GM13977 (cell line): ENCODE measurements at regions not wholly inside any gene's neighbourhood (a gene's known extent, or its start where the extent isn't known, plus 50 kb on each side); places are given as distances from the start of the nearest gene placed in this dataset.

Source experiments
- DNase-seq: peaks from one replicate; pipeline ENCODE4 v3.0.0; 2012; ENCODE audit warnings: low spot score
- CTCF ChIP-seq: IDR thresholded peaks from 2 replicates; pipeline ENCODE4 v1.5.1; 2012; ENCODE audit warnings: mild to moderate bottlenecking, control low read depth; ENCODE audit not compliant: insufficient read depth; ENCODE audit errors: extremely low read depth, missing control alignments
- in situ Hi-C: fragments of 300-500 bp; cut with MboI; formaldehyde crosslinking; loops from one replicate; pipeline ENCODE4 v1.12.0; 2022; ENCODE audit warnings: low sequenced_read_pairs, low pct_unique_long_range_greater_than_20kb, mixed read lengths, inconsistent platforms; ENCODE audit not compliant: unreplicated experiment

DNA sequence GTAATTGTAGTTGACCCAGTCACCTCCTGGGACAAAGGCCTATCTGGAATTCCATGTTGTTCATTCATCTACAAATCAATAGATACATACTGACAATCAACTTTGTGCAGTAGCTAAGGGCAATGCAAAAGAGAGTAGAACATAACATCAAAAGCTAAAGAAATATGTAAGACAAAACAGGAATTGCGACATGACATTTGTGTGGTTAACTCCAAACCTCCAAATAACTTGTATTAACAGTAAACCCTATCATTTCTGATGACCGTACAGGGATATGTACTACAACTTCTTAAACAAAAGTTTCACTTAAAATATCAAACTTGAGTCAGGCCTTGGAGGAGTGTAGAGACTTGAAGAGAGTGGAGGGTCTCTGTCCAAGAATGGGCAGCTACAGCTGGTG, 317.6 kb downstream of the SPATA17 start:
- DNase-seq: no peak
- in situ Hi-C loops: no loop called here
- no peak for TF ChIP-seq CTCF

DNA sequence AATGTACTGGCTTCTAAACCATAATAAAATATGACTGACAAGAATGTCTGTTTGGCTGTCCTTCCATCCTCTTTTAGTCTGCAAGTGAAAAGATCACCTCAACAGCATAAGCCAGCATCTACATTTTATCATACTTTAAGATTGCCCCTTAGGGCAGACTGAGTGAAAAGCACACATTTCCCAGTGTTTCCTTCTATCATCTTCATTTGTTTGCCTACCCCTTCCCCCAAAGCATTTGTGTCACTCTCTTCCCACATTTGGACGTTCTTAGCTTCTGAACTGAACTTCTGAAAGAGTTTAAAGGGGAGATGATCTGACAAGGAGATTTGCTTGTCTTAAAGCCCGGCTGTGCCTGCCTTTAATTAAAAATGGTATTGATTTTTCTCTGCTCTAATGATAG, 322.2 kb downstream of the SPATA17 start:
- in situ Hi-C loops: no loop called here
- no peak for DNase-seq
- TF ChIP-seq CTCF: no peak

DNA sequence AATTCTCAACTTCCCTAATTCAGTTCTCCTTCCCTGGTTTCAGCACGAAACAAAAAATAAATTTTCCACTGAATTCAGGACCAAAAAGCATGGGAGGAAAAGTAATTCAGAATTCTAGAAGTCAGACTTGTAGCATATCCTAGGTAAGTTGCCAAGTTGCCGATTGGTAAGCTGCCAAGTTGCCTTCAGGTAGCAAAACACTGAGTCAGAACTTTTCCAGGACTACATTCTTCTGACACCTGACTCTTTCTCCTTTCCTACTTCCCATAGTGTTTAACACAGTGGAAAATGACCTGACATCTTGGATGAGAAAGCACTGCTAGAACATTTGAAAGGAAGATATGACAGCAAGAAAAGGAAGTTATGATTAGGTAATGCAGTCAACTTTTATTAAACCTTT, 322.8 kb downstream of the SPATA17 start:
- in situ Hi-C loops: no loop called here

DNA sequence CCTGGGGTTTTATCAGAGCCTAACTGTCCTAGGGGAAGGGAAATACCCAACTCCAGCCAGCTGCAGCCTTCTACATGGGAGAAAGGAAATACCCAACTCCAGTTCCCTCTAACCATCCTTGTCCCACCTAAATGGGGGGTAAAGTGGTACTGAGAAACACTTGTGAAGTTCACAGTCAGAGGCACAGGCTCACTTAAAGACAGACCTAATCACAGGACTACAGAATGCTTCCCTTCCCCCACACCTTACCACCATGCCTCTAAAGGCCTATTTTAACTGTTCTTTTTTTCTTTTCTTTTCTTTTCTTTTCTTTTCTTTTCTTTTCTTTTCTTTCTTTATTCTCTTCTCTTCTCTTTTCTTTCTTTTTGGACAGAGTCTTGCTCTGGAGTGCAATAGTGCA, 324.6 kb downstream of the SPATA17 start:
- TF ChIP-seq CTCF: no peak
- DNase-seq: no peak
- in situ Hi-C loops: no loop called here

More for the DNA sequence above, 322.8 kb downstream of the SPATA17 start:
- no peak for DNase-seq
- no peak for TF ChIP-seq CTCF

GRCh38 chr1:217965156-217965786, 319.8 kb upstream of the RRP15 start:
- no peak for DNase-seq
- TF ChIP-seq CTCF: no peak
- in situ Hi-C loops: no loop called here

GRCh38 chr1:217968085-217968484, 317.0 kb upstream of the RRP15 start:
- in situ Hi-C loops: no loop called here
- DNase-seq: no peak
- no peak for TF ChIP-seq CTCF
